Activated T-helper 17 cell treated with anti-CD3 and anti-CD28 coated beads, Interleukin-2, amount 50 U/mL, for 72 hours (primary cell): ENCODE measurements at regions not wholly inside any gene's neighbourhood (a gene's known extent, or its start where the extent isn't known, plus 50 kb on each side); places are given as distances from the start of the nearest gene placed in this dataset.

Source experiments
- ATAC-seq: fragments of 150-1000 bp; cut with Tn5 transposase; replicated peaks from 2 replicates; pipeline ENCODE4 v1.10.0; 2021; ENCODE audit warnings: mild to moderate bottlenecking, moderate library complexity
- H3K27ac Mint-ChIP-seq: one replicate; pipeline ENCODE4 v1.8.0; 2022; ENCODE audit warnings: mixed read lengths
- H3K27me3 Mint-ChIP-seq: one replicate; pipeline ENCODE4 v1.8.0; 2022; ENCODE audit warnings: mixed read lengths
- H3K36me3 Mint-ChIP-seq: one replicate; pipeline ENCODE4 v1.8.0; 2022; ENCODE audit warnings: low read depth, mild to moderate bottlenecking, mixed read lengths
- H3K4me1 Mint-ChIP-seq: one replicate; pipeline ENCODE4 v1.8.0; 2022; ENCODE audit warnings: mixed read lengths
- H3K4me3 Mint-ChIP-seq: one replicate; pipeline ENCODE4 v1.8.0; 2022; ENCODE audit warnings: mild to moderate bottlenecking, mixed read lengths
- H3K9me3 Mint-ChIP-seq: one replicate; pipeline ENCODE4 v1.8.0; 2022; ENCODE audit warnings: mixed read lengths

DNA sequence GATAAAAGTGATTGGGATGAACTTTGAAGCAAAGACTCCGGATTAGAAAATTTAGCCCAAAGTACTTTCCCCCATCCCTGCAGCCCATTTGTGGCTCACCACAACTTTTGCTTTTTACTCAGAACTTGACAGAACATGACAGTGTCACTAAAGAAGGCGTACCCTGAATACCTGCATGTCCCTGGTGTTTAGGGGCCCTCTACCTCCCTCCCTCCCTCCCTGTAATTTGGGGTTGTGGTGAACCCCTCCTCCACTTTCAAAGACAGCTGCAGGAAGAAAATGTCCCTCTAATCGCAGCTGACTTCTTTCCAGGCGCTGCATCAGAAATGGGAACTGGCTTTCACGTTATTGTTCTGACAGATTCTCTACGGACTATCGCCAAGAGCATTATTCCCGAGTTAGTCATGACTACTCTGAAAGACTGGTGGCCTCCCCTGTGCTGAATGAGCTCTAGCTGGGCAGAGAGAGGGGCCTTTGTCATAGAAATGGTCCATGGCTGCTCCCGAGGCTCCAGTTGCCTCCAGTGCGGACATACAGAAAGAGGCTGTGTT lies 93.2 kb upstream of the ARHGEF3 start:
- Mint-ChIP-seq H3K9me3 (no peaks in the 10 kb centered on the region), H3K27ac (no peak overlapping the region), H3K4me1 (peaks cover 20% of the 10 kb centered on the region), H3K4me3 (peak overlapping the region; percentile 51), H3K36me3 (no peaks in the 10 kb centered on the region), H3K27me3 (no peaks in the 10 kb centered on the region)
- ATAC-seq = peak; percentile 88

DNA sequence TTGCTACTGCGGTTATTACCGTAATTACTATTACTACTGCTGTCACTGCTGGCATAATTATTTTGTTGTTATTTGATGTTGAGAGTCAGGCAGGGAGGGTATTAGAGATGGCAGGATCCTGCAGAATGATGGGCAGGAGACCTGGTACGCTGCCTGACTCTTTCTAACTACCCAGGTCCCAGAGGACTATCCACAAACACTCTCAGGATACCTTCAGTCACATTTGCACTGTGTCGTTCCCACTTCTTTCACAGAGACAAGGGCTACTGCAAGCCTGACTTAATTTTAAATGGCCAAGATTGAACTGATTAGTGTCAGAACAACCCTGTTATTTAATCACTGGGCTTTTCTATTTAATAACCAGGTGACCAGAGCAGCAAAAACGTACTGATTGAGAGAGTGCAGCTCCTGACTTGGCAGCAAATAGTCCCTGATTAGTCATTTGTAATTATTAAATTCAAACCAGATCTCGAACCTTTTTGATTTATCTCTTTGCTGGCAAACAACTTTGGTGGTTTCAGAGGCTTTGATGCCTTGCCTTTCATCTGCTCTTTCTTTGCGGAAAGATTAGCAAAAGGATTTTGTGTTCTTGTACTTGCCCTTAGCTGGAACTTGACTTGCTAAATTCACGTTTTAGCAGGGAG lies 88.8 kb upstream of the ARHGEF3 start:
- peak overlapping the region; percentile 61 for H3K4me3 Mint-ChIP-seq
- H3K27ac Mint-ChIP-seq = peak overlapping the region; percentile 48
- H3K36me3 Mint-ChIP-seq = no peaks in the 10 kb centered on the region
- no peaks in the 10 kb centered on the region for H3K27me3 Mint-ChIP-seq
- peaks cover 40% of the 10 kb centered on the region for H3K4me1 Mint-ChIP-seq
- no peak for ATAC-seq
- no peaks in the 10 kb centered on the region for H3K9me3 Mint-ChIP-seq

DNA sequence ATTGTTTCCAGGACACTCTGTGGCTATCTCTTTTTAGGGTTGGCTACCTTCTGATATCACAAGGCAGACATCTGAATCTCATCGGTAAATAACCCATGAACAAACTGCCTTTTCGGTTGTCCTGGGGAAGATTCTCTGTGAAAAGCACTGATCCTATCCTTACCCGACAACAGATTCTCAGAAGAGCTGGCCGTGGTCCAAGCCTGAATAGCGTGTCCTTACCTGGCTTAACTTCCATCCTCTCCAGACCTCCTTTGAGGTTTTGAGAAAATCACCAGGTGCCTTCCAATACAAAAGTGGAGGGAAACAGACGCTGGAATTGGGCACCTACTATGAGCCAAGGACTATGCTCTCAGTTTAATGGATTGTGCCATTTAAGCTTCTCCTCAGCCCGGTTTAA lies 87.4 kb upstream of the ARHGEF3 start:
- Mint-ChIP-seq H3K4me1 (peaks cover 47% of the 10 kb centered on the region), H3K9me3 (no peaks in the 10 kb centered on the region)

DNA sequence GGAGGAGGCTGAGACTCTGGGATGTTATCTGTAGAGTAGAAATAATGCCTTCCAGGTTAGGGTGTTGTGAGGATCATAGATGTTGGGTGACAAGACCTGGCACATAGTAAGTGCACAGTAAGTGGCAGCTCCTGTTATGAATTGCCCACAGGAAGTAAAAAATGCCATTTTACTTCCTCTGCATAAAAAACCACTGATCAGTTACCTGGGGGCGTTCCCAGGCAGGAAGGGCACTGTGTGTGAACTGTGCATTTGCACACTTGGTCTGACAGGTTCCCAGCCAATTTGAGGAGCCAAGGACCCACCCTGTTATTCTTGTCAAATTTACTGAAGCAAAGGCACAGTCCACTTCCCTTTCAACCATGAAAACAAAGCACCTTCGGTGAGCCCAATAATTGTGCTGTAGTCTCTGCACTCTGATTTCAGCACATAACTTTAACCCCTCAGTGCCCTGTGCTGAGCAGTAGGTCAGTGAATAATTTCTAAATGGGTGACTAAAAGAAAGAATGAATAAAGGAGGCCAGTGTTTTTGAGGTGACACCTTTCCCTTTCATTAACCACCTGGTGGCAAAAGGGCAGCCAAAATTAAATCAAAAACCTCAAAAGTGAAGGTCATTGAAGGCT lies 85.8 kb upstream of the ARHGEF3 start:
- Mint-ChIP-seq H3K27me3 (no peaks in the 10 kb centered on the region), H3K4me3 (peak overlapping the region; percentile 81), H3K36me3 (no peaks in the 10 kb centered on the region), H3K27ac (peak overlapping the region; percentile 74), H3K4me1 (peaks cover 49% of the 10 kb centered on the region), H3K9me3 (no peaks in the 10 kb centered on the region)
- peak; percentile 76 for ATAC-seq

More for the DNA sequence above, 87.4 kb upstream of the ARHGEF3 start:
- Mint-ChIP-seq H3K4me3 (peak overlapping the region; percentile 81), H3K27ac (no peak overlapping the region), H3K27me3 (no peaks in the 10 kb centered on the region), H3K36me3 (no peaks in the 10 kb centered on the region)
- ATAC-seq = no peak

DNA sequence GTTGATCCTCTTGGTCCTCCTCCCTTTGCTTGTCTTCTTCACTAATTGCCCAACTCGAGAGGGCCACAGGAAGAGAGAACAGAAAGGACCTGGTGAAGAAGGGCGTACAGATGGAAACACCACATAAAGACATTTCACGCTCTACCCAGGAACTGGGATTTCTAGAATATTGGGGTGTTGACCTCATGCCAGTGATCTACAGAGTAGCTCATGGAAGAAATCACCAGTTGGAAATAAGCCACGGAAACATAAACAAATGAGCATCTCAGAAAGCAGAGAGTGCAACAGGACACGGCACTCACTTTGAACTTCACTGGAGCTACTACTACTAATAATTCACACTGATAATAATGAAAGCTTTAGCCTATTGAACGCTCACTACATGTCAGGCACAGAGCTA lies 84.6 kb upstream of the ARHGEF3 start:
- Mint-ChIP-seq H3K4me3 (peak overlapping the region; percentile 81), H3K9me3 (no peaks in the 10 kb centered on the region), H3K27ac (peak overlapping the region; percentile 74), H3K36me3 (peaks cover 7% of the 10 kb centered on the region), H3K27me3 (no peaks in the 10 kb centered on the region), H3K4me1 (peaks cover 44% of the 10 kb centered on the region)
- ATAC-seq = peak; percentile 4

DNA sequence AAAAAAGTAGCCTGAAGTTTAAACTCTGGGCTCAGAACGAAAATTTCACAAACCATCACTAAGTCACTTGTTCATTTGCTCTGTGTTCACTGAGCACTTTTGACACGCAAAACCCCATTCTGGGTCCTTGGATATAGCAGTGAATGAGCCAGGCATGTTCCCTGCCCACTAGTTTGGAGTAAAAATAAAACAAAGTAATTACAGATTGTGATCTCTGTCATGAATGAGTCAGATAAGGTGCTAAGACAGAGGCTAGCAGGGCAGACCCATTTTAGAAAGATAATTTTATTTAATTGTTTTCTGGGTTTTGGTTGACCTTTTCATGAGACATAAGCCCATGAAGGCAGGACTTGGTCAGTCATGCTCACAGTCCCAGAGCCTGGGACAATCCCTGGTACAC lies 84.1 kb upstream of the ARHGEF3 start:
- Mint-ChIP-seq H3K36me3 (peaks cover 12% of the 10 kb centered on the region), H3K4me1 (peaks cover 46% of the 10 kb centered on the region), H3K9me3 (no peaks in the 10 kb centered on the region), H3K27ac (peak overlapping the region; percentile 74), H3K27me3 (no peaks in the 10 kb centered on the region), H3K4me3 (peak overlapping the region; percentile 81)
- peak; percentile 61 for ATAC-seq

DNA sequence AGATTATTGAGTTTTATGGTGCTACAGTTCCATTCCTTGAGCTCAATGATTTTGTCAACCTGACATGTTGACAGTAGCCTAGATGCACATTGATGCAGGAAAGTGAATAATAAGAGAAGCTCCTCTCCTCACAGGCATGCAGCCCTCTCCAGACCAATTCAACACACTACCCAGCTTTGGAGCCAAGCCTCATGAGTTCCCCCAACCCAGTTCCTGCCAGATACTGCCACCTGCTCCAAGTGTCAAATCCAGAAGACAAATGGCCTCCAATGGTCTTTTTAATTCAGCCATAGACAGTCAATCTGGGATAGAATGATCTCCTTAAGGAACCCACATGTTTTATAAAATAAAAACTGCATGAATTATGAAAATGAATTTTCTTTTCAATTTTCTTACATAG lies 83.7 kb upstream of the ARHGEF3 start:
- Mint-ChIP-seq H3K9me3 (no peaks in the 10 kb centered on the region), H3K36me3 (peaks cover 16% of the 10 kb centered on the region), H3K27me3 (no peaks in the 10 kb centered on the region), H3K27ac (no peak overlapping the region), H3K4me1 (peaks cover 47% of the 10 kb centered on the region), H3K4me3 (peak overlapping the region; percentile 81)
- ATAC-seq = no peak

DNA sequence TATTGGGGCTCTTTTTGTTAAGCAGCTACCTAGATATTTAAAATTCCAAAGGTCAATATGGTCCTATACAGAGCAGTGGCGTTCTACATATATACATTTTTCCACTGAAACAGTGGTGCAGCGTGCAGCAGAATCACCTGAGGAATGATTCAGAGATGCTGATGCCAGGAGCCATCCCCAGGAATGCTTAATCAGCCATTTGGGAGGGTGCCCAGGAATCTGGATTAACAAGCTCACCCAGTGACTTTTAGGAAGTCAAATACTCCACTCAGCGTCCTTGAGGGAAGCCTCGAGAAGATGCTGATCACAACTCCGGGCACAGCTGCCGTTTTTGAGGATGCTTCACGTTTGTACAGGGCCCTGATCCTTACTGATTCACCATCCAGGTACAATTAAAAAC lies 82.6 kb upstream of the ARHGEF3 start:
- Mint-ChIP-seq H3K27me3 (no peaks in the 10 kb centered on the region), H3K9me3 (peaks cover 5% of the 10 kb centered on the region), H3K36me3 (peaks cover 25% of the 10 kb centered on the region), H3K4me3 (no peak overlapping the region), H3K4me1 (peaks cover 53% of the 10 kb centered on the region), H3K27ac (no peak overlapping the region)
- no peak for ATAC-seq

DNA sequence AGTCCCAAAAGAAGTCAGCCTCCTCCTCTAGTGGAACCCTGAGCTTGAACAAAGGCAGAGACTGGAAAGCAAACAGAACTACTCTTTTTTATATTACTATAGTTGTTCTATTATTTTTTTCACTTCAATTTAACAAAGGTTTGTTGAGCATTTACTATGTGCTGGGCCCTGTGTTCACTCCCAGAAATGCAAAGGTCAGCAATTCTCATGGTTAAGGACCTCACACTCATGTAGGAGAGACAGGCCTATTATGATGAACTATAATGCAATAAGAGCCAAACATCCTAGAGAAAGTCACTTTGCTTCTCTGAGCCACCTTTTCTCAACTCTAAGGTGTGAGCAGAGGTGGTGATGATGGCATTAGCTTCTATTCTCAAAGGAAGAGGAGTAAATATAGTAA lies 82.1 kb upstream of the ARHGEF3 start:
- Mint-ChIP-seq H3K27ac (no peak overlapping the region), H3K36me3 (peaks cover 26% of the 10 kb centered on the region), H3K9me3 (peaks cover 5% of the 10 kb centered on the region), H3K4me1 (peaks cover 52% of the 10 kb centered on the region), H3K27me3 (no peaks in the 10 kb centered on the region), H3K4me3 (no peak overlapping the region)
- no peak for ATAC-seq

DNA sequence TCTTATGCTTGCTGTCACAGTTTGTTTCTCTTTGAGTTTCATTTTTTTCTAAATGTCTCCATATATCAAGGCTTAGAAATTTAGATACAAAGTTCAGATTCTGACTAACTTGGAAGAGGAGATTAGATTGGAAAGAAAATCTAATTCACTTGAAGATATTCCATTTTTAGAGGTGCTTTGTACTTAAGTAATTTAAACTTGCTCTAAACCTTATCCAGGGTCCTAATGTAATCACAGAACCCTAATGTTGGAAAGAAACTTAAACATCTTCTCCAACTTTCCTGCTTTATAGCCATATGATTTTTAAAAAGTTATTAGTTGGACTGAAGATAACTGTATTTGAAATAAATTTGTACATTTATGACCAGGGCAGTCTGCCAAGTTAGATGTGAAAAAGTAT lies 81.1 kb upstream of the ARHGEF3 start:
- Mint-ChIP-seq H3K27ac (no peak overlapping the region), H3K36me3 (peaks cover 26% of the 10 kb centered on the region), H3K4me3 (no peak overlapping the region), H3K4me1 (peaks cover 58% of the 10 kb centered on the region), H3K9me3 (peaks cover 5% of the 10 kb centered on the region), H3K27me3 (no peaks in the 10 kb centered on the region)
- ATAC-seq = no peak

DNA sequence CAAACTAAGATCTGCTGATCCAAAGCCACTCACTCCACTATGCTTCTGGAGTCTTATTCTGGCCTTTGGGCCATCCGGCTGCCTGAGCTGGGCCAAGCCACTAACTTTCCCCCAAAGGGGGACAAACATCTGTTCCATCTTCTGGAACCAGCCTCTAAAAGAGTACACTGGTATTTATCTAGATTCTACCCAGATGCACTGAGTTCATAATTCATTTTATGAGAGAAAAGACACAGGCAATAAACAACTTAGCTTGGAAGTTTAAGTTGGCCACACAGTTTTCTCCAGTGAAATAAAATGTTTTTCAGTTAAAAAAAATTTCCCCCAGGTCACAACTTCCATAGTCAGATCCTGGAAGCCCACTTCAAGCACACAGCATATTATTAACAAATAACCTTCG lies 80.1 kb upstream of the ARHGEF3 start:
- no peak overlapping the region for H3K27ac Mint-ChIP-seq

DNA sequence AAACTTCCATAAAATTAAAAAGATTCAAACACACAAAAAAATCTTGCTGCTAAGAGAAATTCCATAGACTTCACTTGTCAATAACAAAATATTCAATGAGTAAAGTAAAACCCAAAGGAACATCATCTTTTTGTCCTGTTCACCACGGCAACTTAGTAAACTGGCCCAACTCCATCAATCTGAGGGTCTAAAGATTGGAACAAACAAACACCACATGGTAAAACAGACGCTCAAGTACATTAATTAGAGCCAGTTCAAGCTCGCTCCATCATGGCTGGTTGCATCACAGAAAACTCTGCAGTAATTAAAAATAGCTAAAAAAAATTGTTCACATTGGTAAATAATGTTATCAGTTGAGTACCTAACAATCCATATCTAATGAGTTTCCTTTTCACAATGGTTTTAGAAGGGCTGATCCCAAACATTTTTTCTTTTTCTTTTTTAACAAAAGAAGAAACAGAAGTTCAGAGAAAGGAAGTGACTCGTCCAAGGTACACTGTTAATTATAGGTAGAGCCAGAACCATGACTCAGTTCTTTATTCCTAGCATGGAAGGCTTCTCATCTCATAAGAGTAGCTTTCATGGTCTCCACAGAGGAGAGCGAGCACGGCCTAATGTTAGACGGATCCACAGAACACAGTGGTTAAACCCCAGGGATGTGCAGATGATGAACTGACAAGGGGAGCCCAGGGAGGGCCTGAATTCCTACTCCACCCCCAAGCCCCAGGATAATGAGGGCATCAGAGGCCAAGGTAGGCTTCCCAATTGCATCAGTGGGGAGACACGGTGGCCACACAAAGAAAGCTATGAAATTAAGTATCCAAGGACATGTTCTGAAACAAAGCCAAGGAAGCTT lies 79.2 kb upstream of the ARHGEF3 start:
- ATAC-seq = peak; percentile 52
- peak overlapping the region; percentile 21 for H3K27ac Mint-ChIP-seq
- H3K4me1 Mint-ChIP-seq = peaks cover 47% of the 10 kb centered on the region
- no peaks in the 10 kb centered on the region for H3K27me3 Mint-ChIP-seq
- H3K4me3 Mint-ChIP-seq = peak overlapping the region; percentile 79
- peaks cover 5% of the 10 kb centered on the region for H3K9me3 Mint-ChIP-seq
- H3K36me3 Mint-ChIP-seq = peaks cover 26% of the 10 kb centered on the region

More for the DNA sequence above, 80.1 kb upstream of the ARHGEF3 start:
- H3K9me3 Mint-ChIP-seq = peaks cover 5% of the 10 kb centered on the region
- H3K4me1 Mint-ChIP-seq = peaks cover 48% of the 10 kb centered on the region
- no peak overlapping the region for H3K4me3 Mint-ChIP-seq
- no peak for ATAC-seq
- H3K36me3 Mint-ChIP-seq = peaks cover 26% of the 10 kb centered on the region
- H3K27me3 Mint-ChIP-seq = no peaks in the 10 kb centered on the region

DNA sequence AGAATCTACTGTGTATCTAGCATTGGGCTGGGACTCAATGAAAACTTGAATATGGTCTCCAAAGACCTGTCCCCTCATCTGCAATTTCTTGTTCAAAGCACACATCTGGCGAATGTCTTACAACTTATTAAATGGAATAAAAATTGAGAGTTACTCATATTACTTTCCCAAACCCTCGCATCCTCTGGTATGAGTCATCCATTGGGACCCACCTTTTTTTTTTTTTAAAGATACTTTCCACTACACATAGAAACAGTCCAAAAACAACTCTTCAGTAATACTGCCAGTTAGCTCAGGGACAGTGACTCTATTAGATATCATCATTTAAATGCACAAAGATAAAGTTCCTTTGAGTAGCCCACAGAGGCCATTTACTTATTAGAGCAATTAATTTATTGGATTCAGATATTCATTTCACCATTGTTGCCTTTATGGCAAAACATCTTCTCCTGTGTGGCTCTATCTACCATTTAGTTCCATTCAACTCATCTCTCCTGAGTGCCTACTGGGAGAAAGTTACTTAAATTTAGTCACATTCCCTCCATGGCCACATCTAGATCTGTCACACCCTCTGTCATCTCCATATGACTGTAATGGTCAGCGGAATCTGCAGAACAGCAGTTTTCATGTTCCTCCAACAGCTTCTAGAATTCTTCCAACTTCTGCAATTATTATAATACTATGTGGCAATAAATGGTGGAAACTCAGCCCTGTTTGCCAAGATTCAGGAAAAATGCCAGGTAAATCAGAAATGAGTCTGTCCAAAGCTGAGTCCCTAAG lies 77.9 kb upstream of the ARHGEF3 start:
- peaks cover 5% of the 10 kb centered on the region for H3K9me3 Mint-ChIP-seq
- peaks cover 26% of the 10 kb centered on the region for H3K36me3 Mint-ChIP-seq
- ATAC-seq = peak; percentile 47
- H3K4me1 Mint-ChIP-seq = peaks cover 51% of the 10 kb centered on the region
- H3K27ac Mint-ChIP-seq = peak overlapping the region; percentile 76
- peak overlapping the region; percentile 79 for H3K4me3 Mint-ChIP-seq
- H3K27me3 Mint-ChIP-seq = no peaks in the 10 kb centered on the region

DNA sequence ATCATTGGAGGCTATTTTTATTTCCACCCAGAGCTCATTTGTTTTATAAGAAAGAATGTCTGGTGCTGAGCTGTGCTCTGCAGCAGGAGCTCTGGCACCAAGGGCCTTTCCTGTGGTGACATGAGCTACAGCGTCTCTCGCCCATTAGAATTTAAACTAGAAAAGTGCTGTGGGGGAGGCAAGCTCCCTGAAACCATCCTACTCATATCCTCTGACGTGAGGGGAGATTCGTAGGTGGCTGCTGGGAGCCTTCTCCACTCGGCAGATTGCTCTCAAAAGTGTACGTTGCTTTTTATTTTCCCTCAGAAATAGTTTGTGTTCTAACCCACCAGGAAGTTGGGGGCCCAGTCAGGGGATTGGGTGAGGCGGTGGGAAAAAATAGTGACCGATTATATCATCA lies 76.3 kb upstream of the ARHGEF3 start:
- peaks cover 51% of the 10 kb centered on the region for H3K4me1 Mint-ChIP-seq
- ATAC-seq = peak; percentile 89
- H3K27me3 Mint-ChIP-seq = no peaks in the 10 kb centered on the region
- peaks cover 5% of the 10 kb centered on the region for H3K9me3 Mint-ChIP-seq
- peak overlapping the region; percentile 77 for H3K27ac Mint-ChIP-seq
- peaks cover 26% of the 10 kb centered on the region for H3K36me3 Mint-ChIP-seq
- H3K4me3 Mint-ChIP-seq = peak overlapping the region; percentile 79
